ENCODE measurements at regions not wholly inside any gene's neighbourhood (a gene's known extent, or its start where the extent isn't known, plus 50 kb on each side); places are given as distances from the start of the nearest gene placed in this dataset.
A peak's percentile ranks its signal among the peaks of the same experiment; 100 is the strongest.

DNA sequence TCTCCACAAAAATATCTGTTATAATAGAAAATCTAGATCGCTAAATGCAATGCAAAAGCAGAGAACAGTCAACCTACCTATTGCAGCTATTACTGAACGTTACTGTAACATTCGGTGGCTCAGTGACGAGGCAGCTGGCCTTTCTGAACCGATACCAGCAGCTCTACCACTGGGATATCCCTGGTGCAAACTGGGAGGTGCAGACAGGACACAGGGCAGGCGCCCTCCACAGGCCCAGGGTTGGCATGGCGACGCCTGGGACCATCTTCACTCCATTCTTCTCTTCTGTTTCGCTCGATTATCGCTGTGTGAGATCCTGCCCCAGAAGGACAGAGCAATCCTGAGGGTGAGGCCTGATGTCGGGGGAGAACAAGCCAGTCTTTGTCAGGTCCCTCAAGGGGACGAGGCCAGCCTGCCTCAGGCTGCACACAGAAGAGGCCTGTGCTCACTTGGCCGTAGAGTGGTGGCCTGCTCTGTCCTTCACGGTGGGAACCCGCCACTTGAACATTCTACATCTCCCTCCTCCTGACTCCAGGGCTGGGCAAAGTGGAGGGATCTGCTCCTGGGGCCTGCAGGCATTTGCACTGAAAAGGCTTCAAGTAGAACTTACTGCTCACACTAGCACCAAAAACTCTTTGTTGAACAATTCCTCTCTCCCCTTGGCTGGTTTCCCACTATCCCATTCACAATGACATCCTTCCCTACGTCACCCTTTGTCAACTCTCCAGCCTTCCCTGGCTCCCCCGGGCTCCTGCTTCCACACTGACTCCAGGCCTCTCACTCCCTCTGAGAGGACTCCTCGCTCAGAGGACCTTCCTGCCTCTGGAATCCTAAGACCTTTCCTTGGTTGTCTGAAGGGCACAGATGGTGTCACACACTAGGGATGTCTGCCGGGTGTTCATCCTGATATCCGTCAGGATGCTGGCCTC, 49.7 kb downstream of the CYRIA start:
- ATAC-seq (no peak), DNase-seq (no peak)
- intact Hi-C loops (cut with DNase I, micrococcal nuclease): loop anchor here in 1 of 2 donors (5.0 kb wide), 1 partner anchor 141 kb away; no protein-coding TSS in a partner anchor

DNA sequence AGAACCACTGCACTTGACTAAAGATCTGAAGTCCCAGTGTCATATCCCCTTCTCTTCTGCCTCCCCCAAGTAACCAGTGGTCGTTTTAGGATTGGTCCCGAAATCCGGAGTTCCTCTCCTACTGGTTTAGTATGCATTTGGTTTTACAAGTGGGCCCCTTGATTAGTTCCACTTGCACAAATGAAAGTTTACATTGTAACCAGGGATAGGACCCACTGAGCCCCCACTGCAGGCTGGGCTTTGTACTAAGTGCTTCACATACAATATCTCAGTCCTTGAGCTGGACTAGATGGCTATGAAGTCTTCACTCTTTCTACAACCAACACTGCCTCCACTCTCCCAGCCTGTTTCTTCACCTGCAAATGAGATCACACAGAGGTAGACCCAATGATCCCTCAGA, 50.4 kb downstream of the CYRIA start:
- intact Hi-C loops (cut with DNase I, micrococcal nuclease): loop anchor here in 1 of 2 donors (5.0 kb wide), 1 partner anchor 142 kb away; no protein-coding TSS in a partner anchor
- DNase-seq: no peak
- ATAC-seq: no peak

DNA sequence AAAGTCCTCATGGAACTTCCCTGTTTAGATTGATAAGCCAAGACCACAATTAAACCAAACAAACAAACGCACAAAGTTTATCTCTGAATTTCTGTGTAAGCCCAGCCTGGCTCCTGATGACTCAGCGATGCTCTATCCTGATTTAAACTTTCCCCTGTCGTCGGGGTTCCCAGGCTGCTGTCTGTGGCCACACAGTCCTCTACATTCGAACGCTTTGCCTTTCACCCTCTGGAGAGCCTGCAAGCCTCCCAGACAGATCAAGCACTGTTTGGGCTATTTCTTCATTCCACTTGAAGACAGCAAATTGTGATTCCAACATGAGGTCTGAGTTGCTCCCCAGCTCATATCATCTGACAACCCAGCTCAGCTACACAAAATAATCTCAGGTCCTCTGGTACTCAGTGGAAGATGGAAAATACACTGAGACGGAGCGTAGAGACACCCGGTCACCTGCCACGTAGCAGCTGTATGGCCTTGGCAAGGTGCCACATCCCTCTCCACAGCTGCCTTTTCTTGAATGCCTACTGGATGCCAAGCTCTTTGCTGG, 51.2 kb downstream of the CYRIA start:
- ATAC-seq (peak; percentile 25), DNase-seq (no peak)
- intact Hi-C loops (cut with DNase I, micrococcal nuclease): no loop called here

DNA sequence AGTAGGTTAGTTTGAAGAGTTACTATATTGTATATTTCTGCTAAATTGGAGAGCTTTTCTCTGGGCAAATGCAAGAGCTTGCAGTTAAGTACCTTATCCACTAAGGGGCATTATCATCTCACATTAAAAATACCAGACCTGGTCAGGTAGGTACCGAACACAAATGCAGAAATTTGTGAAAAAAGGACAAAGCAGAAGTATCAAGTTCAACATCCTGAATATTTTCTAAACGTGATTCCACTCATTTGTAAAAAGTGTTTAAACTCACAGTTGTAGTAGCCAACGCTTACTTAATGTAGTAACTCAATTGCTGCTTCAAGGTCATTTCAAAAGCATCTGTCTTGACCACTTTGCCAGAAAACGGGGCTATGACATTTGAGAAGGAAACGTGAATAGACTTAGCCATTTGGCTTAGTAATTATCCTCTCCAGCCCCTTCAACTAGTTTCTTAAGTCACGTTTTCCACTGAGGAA, 52.1 kb downstream of the CYRIA start:
- no peak for DNase-seq
- intact Hi-C loops (cut with DNase I, micrococcal nuclease): no loop called here

DNA sequence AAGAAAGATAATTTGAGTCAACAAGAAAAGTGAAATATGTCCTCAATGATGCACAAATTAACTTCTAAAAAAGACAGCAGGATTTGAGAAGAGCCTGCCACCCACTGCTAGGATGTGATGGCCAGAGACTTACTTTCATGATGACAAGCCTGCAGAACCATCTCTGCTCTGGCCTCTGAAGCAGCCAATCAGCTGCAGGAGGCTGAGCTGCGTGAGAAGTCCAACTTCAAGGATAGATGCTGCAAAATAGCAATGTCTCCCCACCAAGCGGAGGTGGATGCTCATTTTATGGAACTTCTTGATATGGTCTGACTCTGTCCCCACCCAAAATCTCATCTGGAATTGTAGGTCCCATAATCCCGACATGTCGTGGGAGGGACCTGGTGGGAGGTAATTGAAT, 53.1 kb downstream of the CYRIA start:
- DNase-seq (no peak), ATAC-seq (no peak)
- intact Hi-C loops (cut with DNase I, micrococcal nuclease): no loop called here

More for the DNA sequence above, 52.1 kb downstream of the CYRIA start:
- no peak for ATAC-seq

DNA sequence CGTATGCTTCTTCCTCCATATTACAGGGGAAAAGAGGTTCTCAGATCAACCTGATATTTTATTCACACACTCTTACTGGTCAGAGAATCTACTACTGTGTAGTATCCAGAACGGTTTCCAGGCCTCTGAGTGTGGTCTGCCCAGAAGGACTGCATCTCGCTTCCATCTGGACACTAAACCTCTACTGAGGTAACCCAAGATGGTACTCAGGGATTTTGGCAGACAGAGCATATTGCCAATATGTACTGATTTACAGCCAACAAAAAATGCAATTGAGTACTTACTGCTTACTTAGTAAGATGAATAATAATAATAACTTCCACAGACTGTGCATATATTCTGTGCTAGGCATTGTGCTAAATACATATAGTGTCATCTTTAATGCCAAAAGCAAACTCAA, 55.8 kb downstream of the CYRIA start:
- ATAC-seq (no peak), DNase-seq (no peak)
- intact Hi-C loops (cut with DNase I, micrococcal nuclease): loop anchor here (10.0 kb wide), 2 partner anchors 145 to 975 kb away; no protein-coding TSS in a partner anchor

DNA sequence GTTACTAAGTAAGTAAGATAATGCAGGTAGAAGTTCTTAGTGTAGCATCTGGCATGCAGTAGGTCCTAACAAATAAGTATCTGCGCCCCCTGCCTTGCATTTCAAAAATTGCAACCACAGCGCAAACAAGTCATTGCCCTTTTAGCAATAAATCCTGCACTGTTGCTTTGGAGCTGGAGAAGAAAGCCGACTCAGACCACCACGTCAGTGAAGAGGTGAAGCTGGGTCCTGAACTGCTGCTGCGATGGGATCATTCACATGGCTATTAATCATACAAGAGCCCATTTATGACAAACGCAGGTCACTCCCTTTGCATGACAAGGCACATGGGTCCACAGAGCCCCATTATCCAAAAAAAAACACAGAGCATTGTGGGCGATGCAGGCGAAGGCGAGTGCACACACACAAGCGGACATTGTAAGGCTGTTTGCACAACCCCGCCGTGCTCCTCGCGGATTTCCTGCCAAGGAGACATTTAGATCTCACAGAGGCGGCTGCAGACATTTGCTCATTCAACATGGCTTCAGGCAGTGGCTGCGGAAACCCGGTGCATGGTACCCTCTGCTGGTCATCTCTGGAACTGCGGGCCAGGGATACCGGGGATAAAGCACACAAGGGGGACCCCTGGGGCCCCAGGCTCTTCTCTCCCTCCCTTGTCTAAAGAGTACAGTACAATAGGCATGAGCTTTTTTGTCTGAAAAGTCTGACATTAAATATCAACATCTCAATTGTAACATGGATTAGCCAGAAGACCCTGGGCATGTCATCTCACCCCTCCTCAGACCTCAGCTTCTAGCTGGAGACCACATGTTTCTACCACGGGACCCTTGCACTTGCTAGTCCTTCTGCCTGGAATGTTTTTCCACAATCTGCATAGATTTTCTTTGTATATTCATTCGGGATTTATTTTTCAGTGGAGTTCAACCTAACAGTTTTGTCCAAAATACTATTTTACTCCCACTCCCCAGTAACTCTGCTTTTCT, 56.7 kb downstream of the CYRIA start:
- peak; percentile 66 to 86 for DNase-seq
- ATAC-seq: peak; percentile 92
- intact Hi-C loops (cut with DNase I, micrococcal nuclease): loop anchor here (10.0 kb wide), 2 partner anchors 146 to 974 kb away; no protein-coding TSS in a partner anchor

DNA sequence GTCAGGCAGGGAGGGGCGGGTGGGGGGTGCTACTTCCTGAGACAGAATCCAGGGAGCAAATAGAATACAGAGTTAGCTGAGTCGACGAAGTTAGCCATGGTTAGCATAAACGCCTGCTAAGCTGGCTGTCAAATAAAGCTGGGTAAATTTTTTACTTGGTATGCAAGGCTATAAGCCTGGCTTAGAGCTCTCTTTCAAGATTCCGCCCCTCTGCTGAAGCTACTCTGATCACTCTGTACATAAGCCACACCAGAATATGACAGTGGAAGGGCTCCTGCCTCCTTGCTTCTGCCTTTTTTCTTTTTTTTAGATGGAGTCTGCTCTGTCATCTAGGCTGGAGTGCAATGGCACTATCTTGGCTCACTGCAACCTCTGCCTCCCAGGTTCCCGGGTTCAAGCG, 58.3 kb downstream of the CYRIA start:
- DNase-seq (no peak), ATAC-seq (no peak)
- intact Hi-C loops (cut with DNase I, micrococcal nuclease): loop anchor here (10.0 kb wide), 2 partner anchors 148 to 972 kb away; no protein-coding TSS in a partner anchor

DNA sequence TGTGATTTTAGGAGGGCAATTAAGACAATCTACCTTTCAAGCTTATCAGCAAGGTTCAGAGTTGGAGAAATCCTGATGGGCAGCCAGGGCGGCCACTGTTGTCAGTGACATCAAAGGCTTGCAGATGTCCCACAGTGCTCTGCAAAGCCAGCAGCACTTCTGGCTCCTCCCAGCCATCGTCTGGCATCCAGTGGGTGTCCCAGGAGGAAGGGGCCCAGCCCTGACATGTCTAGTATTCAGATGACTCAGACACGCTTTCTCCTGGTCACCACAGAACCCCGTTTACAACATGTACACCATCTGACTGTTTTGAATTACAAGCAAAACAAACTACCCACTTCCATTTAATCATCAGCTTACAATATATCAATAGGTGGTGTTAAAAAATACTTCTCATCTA, 61.4 kb downstream of the CYRIA start:
- intact Hi-C loops (cut with DNase I, micrococcal nuclease): loop anchor here (10.0 kb wide), 2 partner anchors 151 to 969 kb away; no protein-coding TSS in a partner anchor
- ATAC-seq: no peak
- DNase-seq: no peak

DNA sequence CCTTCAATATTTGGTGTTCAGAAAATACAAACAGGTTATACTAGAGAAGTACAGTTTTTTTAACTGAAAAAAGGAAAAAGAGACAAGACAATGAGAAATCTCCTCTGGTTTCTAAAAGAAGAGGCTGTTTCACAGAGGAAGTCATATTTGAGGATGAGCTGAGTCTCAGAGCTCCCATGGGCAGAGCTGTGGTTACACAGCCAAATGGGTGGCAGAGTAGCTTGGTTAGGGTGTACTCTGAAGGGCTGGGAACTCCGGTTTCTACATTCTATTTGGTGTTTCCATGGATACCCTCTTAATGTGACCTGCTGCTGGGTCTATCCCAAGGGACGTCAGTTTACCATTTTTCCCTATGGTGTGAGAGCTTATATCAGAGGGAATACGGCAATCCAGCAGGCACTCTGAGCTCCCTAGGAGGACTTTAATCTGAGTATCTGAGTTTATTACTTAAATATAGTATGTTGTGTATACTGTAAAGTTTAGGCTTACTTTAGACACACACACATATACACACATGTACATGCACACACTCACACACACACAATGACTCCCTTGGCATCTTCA, 74.2 kb downstream of the CYRIA start:
- intact Hi-C loops (cut with DNase I, micrococcal nuclease): no loop called here
- no peak for ATAC-seq

DNA sequence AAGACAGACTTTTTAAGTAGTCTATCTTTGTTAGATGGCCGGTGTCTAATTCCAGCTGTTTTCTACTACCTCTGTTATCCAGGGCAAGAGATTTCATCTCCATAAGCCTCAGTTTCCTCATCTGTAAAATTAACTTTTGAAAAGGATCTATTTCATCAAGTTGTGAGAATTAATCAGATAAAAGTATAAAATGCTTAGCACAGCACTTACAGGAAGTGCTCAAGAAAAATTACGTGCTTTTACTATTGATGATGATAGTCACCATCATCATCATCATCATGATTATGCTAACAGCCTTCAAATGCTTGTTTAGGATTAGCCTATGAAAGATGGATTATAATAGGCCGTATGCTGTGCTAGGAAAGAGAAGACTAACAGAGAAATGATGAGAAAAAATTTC, 76.2 kb downstream of the CYRIA start:
- intact Hi-C loops (cut with DNase I, micrococcal nuclease): no loop called here
- DNase-seq (no peak), ATAC-seq (no peak)

More for the DNA sequence above, 74.2 kb downstream of the CYRIA start:
- DNase-seq: no peak

DNA sequence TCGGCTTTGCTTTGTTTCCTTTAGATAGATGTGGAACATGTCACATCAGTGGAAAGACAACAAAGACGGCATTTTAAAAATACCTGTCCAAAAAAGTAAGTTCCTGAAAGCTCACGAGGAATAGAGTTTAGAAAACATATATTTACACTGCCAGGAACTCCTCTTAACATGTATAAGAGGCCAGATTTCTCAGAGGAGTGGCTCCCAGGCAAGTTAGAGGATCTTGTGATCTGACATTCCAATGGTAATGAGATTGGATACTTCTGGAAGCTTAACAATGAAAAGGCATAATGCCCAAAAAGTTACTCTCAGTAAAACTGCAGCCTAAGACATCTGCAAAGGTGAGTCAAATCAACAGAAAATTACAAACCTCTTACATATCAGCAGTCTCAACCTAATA, 77.1 kb downstream of the CYRIA start:
- no peak for DNase-seq
- intact Hi-C loops (cut with DNase I, micrococcal nuclease): no loop called here
- ATAC-seq: no peak

DNA sequence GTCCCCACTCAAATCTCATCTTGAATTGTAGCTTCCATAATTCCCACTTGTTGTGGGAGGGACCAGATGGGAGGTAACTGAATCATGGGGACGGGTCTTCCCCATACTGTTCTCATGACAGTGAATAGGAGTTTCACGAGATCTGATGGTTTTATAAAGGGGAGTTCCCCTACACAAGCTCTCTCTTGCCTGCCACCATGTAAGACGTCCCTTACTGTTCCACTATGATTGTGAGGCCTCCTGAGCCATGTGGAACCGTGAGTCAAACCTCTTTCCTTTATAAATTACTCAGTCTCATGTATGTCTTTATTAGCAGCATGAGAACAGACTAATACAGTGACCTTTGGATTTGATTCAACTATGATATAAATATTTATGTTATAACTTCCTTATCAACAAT, 78.0 kb downstream of the CYRIA start:
- intact Hi-C loops (cut with DNase I, micrococcal nuclease): no loop called here
- DNase-seq (no peak), ATAC-seq (no peak)

DNA sequence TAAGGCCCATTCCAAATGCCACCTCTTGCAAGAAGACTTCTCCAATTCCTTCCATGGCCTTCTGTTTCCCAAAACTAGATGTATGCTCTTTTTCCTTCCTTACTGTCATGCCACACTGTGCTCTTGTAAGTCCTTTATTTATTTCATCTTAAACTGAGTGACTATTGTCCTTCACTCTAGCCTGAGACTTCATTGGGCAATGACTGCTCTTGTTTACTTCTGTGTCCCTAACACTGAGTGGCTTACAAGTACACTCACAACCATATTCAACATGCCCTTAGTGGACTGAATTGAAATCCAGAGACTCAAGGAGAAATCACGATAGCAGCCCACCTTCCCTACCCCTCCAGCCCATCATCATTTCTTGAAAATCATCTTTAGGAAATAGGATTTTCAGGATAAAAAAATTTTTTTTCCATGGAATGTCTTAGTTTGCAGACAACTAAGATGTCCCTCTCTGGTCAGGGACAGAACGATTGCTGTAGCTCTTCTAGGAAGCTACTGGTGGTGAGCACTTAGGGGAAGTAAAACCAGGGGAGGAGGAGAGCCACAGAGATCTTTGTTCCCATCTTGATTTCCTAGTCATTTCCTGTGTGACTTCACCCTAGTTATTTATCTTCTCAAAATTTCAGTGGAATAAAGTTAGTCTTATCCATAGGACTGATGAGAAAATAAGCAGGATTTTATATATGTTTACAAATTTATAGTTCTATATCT, 80.7 kb downstream of the CYRIA start:
- DNase-seq (no peak), ATAC-seq (no peak)
- intact Hi-C loops (cut with DNase I, micrococcal nuclease): no loop called here

DNA sequence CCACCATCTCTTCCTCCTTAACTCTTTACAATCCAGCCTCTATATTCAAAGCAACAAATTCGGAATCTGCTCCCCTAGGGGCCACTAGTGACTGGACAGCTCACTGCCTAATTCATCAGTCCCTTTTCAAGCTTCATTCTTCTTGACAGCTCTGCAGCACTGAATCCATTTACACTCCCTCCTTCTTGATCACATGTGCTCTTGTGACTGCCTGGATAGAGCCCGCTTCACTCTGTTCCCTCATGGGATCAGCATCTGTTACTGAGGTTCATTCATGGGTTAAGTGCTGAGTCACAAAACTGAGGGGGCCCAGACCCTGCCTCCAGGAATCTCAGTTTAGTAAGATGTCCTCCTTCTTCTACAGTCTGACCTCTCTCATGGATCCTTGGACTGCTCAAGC, 81.5 kb downstream of the CYRIA start:
- DNase-seq (no peak), ATAC-seq (no peak)
- intact Hi-C loops (cut with DNase I, micrococcal nuclease): no loop called here

DNA sequence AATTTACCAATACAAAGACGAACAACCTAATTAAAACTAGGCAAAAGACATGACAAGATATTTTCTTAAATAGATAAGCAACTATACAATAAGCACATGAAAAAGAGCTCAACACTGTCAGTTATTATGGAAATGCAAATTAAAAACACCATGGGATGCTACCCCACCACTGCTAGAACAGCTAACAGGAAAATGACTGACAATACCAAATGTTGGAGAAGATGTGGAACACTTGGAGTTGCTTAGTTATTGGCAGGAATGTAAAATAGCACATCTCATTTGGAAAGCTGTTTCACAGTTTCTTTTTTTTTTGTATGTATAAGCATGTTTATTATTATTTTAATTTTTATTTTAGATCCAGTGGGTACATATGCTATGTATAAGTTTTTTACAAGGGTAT, 84.4 kb downstream of the CYRIA start:
- ATAC-seq (no peak), DNase-seq (no peak)
- intact Hi-C loops (cut with DNase I, micrococcal nuclease): no loop called here

DNA sequence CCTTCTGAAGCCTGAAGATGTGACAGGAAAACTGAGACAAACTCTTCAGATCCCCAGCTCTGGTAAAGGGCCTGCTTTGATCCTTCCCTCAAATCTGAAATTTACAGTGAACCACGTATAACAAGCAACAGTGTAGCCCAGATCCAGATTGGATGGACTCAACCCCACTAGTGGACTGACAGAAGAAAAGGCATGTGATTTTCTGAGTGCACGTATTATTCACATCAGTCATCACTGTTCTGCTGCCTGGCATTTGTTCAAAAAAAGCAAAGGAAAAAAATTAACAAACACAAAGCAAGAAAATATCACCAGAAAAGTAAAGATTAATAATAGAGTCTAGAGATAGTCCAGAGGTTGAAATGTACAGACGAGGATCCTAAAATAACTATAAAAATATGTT, 87.6 kb downstream of the CYRIA start:
- no peak for ATAC-seq
- no peak for DNase-seq
- intact Hi-C loops (cut with DNase I, micrococcal nuclease): no loop called here

DNA sequence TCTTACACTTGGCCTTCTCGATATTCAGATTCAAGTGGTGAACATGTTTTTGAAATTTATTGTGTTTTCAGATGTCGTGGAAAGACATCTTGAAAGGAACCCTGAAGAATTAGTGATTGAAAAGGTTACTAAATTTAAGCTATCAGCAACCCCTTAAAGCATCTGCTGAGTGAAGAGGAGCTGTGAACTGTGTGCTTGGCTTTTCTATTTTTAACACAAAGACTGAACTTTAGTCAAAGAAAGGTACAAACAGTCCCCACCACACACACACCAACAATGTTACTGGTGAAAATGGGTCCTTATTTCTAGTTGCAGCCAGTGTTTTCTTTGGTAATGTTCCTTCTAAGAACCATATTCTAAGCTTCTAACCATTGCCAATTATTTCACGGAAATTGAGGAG, 95.1 kb downstream of the CYRIA start:
- ATAC-seq (no peak), DNase-seq (no peak)
- intact Hi-C loops (cut with DNase I, micrococcal nuclease): no loop called here

Measured in left colon (tissue), 2 donors.